ENCODE measurements at regions not wholly inside any gene's neighbourhood (a gene's known extent, or its start where the extent isn't known, plus 50 kb on each side); places are given as distances from the start of the nearest gene placed in this dataset.

GRCh38 chr14:56494167-56494566, 85.4 kb upstream of the TMEM260 start:
- intact Hi-C loops (cut with micrococcal nuclease), result loop anchor here (5.0 to 10.0 kb wide), 2 partner anchors 571 to 798 kb away; no protein-coding TSS in a partner anchor

DNA sequence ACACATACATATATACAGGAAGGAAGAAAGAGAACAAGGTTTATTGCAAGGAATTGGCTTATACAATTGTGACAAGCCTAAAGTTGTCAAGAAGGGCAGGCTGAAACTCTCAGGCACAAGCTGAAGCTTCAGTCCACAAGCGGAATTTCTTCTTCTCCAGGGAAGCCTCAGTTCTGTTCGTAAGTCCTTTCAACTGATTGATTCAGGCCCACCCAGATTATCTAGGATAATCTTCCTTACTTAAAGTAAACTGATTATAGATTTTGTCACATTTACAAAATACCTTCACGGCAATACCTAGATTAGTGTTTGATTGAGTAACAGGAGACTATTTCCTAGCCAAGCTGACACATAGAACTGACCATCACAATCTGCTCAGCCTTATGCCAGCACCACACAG, 81.5 kb upstream of the TMEM260 start:
- intact Hi-C loops (cut with micrococcal nuclease), result loop anchor here (10.0 kb wide), 1 partner anchor 567 kb away; no protein-coding TSS in a partner anchor

DNA sequence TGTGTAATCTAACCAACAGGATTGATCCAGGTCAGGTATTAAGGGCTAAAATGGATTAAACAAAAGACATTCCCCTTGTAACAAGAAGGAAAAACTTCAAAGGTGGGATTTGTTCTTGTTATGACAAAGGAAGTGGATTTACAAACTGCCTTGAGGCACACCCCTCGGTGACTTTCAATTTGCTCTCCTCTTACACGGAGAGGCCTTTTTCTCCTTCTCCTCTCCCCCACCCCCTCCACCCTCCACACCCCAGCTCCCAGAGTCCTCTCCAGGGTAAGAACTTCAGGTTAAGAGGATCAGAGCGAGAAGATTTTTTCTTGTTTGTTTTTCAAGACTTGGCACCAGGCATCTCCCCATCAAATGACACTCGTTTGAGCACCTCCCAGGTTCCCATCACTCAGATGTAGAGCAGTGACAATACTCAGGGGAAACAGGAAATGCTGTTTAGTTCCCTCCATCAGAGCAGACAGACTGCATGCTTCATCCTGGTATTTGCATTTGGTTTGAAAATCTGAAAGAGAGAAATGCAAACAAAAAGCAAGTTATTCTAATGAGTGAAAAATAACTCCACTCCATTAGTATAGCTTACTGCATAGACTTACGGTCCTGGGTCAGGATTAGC, 77.6 kb upstream of the TMEM260 start:
- intact Hi-C loops (cut with micrococcal nuclease), result no loop called here

DNA sequence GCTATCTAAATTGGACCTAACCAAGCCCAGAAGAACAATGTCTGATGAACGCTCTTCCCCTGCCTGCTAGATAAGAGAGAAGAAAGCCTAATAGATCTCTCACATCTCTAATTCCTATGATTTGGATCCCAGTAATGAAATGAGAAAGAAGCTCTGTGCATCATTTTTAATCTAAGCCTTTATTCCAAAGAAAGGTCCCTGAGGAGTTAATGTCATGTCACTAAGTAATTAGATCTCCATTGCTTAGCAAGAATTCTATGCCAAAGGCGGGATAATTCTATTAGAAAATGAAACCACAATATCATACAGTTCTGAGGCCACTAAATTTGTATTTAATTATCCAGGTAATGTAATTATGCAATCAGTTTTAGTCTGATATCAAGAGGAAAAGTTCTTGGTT, 74.2 kb upstream of the TMEM260 start:
- intact Hi-C loops (cut with micrococcal nuclease), result no loop called here

GRCh38 chr14:56512521-56512920, 67.1 kb upstream of the TMEM260 start:
- intact Hi-C loops (cut with micrococcal nuclease), result no loop called here

DNA sequence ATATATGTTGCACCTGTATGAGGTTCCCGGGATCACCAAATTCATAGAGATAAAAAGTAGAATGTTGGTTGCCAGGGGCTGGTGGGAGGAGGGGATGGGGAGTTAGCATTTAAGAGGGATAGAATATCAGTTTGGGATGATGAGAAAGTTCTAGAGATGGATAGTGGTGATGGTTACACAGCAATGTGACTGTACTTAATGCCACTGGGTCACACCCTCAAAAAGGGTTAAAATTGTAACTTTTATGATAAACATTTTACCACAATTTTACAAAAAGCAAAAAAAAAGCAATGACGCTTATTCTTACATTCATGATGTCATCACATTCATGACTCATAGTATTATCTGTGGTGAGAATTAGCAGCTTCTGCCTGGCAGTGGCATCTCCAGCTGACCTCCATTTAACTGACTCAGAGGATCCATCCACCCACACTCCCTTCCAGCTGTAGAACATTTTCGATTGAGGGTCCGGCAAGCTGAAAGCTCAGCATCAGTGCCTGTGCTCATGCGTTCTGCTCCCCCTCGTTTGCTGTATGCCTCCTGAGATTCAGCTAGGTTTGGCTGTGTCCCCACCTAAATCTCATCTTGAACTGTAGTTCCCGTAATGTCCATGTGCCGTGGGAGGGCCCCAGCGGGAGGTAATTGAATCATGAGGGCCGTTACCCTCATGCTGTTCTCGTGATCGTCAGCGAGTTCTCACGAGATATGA, 64.8 kb upstream of the TMEM260 start:
- intact Hi-C loops (cut with micrococcal nuclease), result no loop called here

DNA sequence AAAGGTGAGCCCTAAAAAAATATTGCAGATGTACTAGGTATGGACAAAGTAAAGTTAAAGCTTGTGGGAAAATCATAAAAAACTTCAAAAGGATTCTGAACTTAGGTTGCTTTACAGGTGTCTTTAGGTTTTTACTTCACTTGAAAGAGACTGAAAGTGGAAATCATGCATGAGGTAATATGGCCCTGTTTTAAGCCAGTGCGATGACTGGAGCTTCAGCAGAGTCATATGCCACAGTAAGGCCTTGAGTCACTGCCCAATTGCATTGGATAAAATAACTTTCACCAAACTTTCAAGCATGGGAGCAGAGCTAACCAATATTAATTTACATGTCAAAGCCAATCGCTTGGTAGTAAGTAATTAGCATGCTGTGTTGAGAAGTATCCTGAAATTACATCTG, 63.9 kb upstream of the TMEM260 start:
- intact Hi-C loops (cut with micrococcal nuclease), result no loop called here

GRCh38 chr14:56522403-56522802, 57.2 kb upstream of the TMEM260 start:
- intact Hi-C loops (cut with micrococcal nuclease), result no loop called here

DNA sequence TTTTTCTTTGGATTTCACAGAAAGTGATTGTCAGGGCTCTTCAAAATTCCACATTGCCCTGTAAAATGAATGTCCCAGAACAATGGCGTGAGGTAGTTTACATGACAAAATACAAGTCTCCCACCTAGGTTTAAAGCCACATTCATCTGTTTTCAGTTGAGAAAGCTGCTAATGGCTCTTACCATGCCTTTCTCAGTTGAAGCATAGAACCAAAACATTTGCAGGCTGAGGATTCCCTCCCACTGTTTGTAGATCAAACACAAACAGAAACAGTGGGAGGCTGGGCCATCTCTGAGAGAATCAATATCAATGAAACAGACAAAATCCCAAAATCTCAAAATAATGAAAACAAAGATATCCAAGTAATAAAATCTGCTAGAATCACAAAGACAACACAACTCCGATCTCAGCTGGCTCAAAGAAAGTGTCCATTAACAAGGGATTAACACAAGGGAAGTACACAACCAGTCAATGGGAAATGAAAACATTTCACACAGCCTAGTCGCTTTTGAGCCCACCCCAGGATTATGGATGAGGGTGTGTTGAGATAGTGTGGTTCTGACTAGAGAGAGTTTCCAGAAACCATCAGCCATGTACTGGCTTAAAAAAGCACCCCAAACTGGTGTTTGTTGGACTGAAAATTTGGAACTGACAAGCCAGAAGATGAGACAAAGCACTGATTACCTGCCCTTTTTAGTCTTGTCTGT, 54.5 kb upstream of the TMEM260 start:
- intact Hi-C loops (cut with micrococcal nuclease), result no loop called here

GRCh38 chr14:56528927-56529326, 50.7 kb upstream of the TMEM260 start:
- intact Hi-C loops (cut with micrococcal nuclease), result no loop called here
